Activated naive CD4-positive, alpha-beta T cell (primary cell): ENCODE measurements at regions not wholly inside any gene's neighbourhood (a gene's known extent, or its start where the extent isn't known, plus 50 kb on each side); places are given as distances from the start of the nearest gene placed in this dataset.
A peak's percentile ranks its signal among the peaks of the same experiment; 100 is the strongest.
"Not testable (repeated sequence)": the region's sequence is repeated elsewhere in the genome, so short reads cannot be mapped to it uniquely, and the experiment has no call there.

ENCODE experiments used
- DNase-seq, 4 experiments: peaks; one replicate each; lab custom pipeline; 2025; lab: John Stamatoyannopoulos, UW

GRCh38 chr2:182638667-182639066, 77.4 kb upstream of the DNAJC10 start:
- no peak for DNase-seq

- no peak for DNase-seq
Measured at GRCh38 chr2:182639971-182640370, 76.1 kb upstream of the DNAJC10 start.

GRCh38 chr2:182642328-182642727, 73.7 kb upstream of the DNAJC10 start:
- no peak for DNase-seq

- no peak for DNase-seq
Measured at GRCh38 chr2:182646763-182647498, 69.1 kb upstream of the DNAJC10 start.

GRCh38 chr2:182647499-182647787, 68.6 kb upstream of the DNAJC10 start:
- no peak for DNase-seq

- no peak for DNase-seq
Measured at GRCh38 chr2:182649316-182649715, 66.7 kb upstream of the DNAJC10 start.

GRCh38 chr2:182650704-182651103, 65.4 kb upstream of the DNAJC10 start:
- DNase-seq, result no peak

GRCh38 chr2:182652326-182652725, 63.7 kb upstream of the DNAJC10 start:
- DNase-seq, result peak in 1 of 4 experiments; percentile 5

- no peak for DNase-seq
Measured at GRCh38 chr2:182655750-182656149, 60.3 kb upstream of the DNAJC10 start.

GRCh38 chr2:182664212-182664611, 51.8 kb upstream of the DNAJC10 start:
- DNase-seq, result no peak

GRCh38 chr2:182665500-182665899, 50.6 kb upstream of the DNAJC10 start:
- DNase-seq, result not testable (repeated sequence)
